Neural progenitor cell (in vitro differentiated cells): ENCODE measurements at regions not wholly inside any gene's neighbourhood (a gene's known extent, or its start where the extent isn't known, plus 50 kb on each side); places are given as distances from the start of the nearest gene placed in this dataset.

Experiments used
- DNase-seq: peaks from one replicate; pipeline ENCODE4 v3.0.0-alpha.2; 2016; ENCODE audit warnings: low spot score
- H2AFZ ChIP-seq: fragments of 200-600 bp; sonication (generic); replicated peaks from 2 replicates; pipeline ENCODE4 v1.6.1; 2016; ENCODE audit warnings: antibody characterized with exemption
- H3F3A ChIP-seq: fragments of 200-600 bp; sonication (generic); 2 replicates; pipeline ENCODE4 v1.6.1; 2016; ENCODE audit warnings: antibody characterized with exemption, low read depth
- H3K27ac ChIP-seq: fragments of 200-600 bp; sonication (generic); 2 replicates; pipeline ENCODE4 v1.5.1; 2016; ENCODE audit warnings: mild to moderate bottlenecking
- H3K27me3 ChIP-seq: fragments of 200-600 bp; sonication (generic); 2 replicates; pipeline ENCODE4 v1.6.1; 2016; ENCODE audit warnings: mild to moderate bottlenecking, moderate library complexity
- H3K36me3 ChIP-seq: fragments of 200-600 bp; sonication (generic); 2 replicates; pipeline ENCODE4 v1.5.1; 2016
- H3K4me1 ChIP-seq: fragments of 200-600 bp; sonication (generic); 2 replicates; pipeline ENCODE4 v1.6.1; 2016; ENCODE audit warnings: mixed run types
- H3K4me2 ChIP-seq: fragments of 200-600 bp; sonication (generic); 2 replicates; pipeline ENCODE4 v1.6.1; 2016
- H3K4me3 ChIP-seq: fragments of 200-600 bp; sonication (generic); 2 replicates; pipeline ENCODE4 v1.5.1; 2016
- H3K79me2 ChIP-seq: fragments of 200-600 bp; sonication (generic); 2 replicates; pipeline ENCODE4 v1.6.1; 2016; ENCODE audit warnings: low read depth
- H3K9ac ChIP-seq: fragments of 200-600 bp; sonication (generic); 2 replicates; pipeline ENCODE4 v1.6.1; 2016
- H3K9me3 ChIP-seq: fragments of 200-600 bp; sonication (generic); 2 replicates; pipeline ENCODE4 v1.5.1; 2016; ENCODE audit warnings: low read depth
- H4K20me1 ChIP-seq: fragments of 200-600 bp; sonication (generic); 2 replicates; pipeline ENCODE4 v1.6.1; 2016; ENCODE audit warnings: low read depth
- H3K27ac Mint-ChIP-seq: 3 replicates; pipeline ENCODE4 v1.8.0; 2021; ENCODE audit warnings: mixed read lengths
- H3K27me3 Mint-ChIP-seq: 2 replicates; pipeline ENCODE4 v1.8.0; 2022; ENCODE audit warnings: low read depth, mild to moderate bottlenecking, inconsistent platforms, moderate library complexity, mixed read lengths; ENCODE audit not compliant: insufficient read depth
- H3K36me3 Mint-ChIP-seq: 3 replicates; pipeline ENCODE4 v1.8.0; 2021; ENCODE audit warnings: mixed read lengths
- H3K4me1 Mint-ChIP-seq: 3 replicates; pipeline ENCODE4 v1.8.0; 2021; ENCODE audit warnings: mixed read lengths
- H3K4me3 Mint-ChIP-seq: 3 replicates; pipeline ENCODE4 v1.8.0; 2021; ENCODE audit warnings: mild to moderate bottlenecking, moderate library complexity, mixed read lengths
- H3K9me3 Mint-ChIP-seq: 3 replicates; pipeline ENCODE4 v1.8.0; 2020; ENCODE audit warnings: mixed read lengths
- EZH2 ChIP-seq: fragments of 200-600 bp; sonication (generic); IDR thresholded peaks from 2 replicates; pipeline ENCODE4 v1.6.1; 2017; ENCODE audit warnings: antibody characterized with exemption, mild to moderate bottlenecking, moderate library complexity
- EZH2phosphoT487 ChIP-seq: fragments of 200-600 bp; sonication (generic); IDR thresholded peaks from 2 replicates; pipeline ENCODE4 v1.6.1; 2017; ENCODE audit warnings: antibody characterized with exemption
- TF ChIP-seq, protein P1 (sequence below): fragments of 200-600 bp; sonication (generic); IDR thresholded peaks from 2 replicates; pipeline ENCODE4 v1.5.1; 2017; ENCODE audit warnings: antibody characterized with exemption, mild to moderate bottlenecking

DNA sequence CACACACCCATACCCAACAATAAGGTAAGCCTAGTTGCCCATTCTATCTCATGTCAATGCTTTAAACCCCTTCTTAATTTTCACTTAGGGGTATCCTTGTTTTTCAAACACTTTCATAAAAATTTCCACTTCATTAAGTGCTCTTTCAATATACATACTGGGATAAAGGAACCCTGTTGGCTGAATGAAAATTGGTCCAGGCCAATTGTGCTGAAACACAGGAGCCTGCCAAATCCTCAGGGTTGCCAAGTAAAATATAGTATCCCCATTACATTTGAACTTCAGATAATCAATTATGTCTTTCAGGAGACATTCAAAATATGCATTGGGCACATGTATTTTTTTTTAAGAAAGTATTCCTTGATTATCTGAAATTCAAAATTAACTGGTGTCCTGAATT is 1131.1 kb downstream of the SLITRK1 start:
- H3K36me3 Mint-ChIP-seq = no peaks in the 10 kb centered on the region
- no peaks in the 10 kb centered on the region for H3K27me3 Mint-ChIP-seq
- peaks cover 24% of the 10 kb centered on the region for H3K4me1 ChIP-seq
- H3K4me2 ChIP-seq = no peak overlapping the region
- no peaks in the 10 kb centered on the region for H3K36me3 ChIP-seq
- peaks cover 16% of the 10 kb centered on the region for H3K4me1 Mint-ChIP-seq
- no peaks in the 10 kb centered on the region for H3K9me3 ChIP-seq
- TF ChIP-seq EZH2 (no peak), EZH2phosphoT487 (no peak)
- TF ChIP-seq, protein P1, sequence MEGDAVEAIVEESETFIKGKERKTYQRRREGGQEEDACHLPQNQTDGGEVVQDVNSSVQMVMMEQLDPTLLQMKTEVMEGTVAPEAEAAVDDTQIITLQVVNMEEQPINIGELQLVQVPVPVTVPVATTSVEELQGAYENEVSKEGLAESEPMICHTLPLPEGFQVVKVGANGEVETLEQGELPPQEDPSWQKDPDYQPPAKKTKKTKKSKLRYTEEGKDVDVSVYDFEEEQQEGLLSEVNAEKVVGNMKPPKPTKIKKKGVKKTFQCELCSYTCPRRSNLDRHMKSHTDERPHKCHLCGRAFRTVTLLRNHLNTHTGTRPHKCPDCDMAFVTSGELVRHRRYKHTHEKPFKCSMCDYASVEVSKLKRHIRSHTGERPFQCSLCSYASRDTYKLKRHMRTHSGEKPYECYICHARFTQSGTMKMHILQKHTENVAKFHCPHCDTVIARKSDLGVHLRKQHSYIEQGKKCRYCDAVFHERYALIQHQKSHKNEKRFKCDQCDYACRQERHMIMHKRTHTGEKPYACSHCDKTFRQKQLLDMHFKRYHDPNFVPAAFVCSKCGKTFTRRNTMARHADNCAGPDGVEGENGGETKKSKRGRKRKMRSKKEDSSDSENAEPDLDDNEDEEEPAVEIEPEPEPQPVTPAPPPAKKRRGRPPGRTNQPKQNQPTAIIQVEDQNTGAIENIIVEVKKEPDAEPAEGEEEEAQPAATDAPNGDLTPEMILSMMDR = no peak
- no peaks in the 10 kb centered on the region for H3K79me2 ChIP-seq
- no peaks in the 10 kb centered on the region for H3K27me3 ChIP-seq
- no peak overlapping the region for H3K27ac Mint-ChIP-seq
- H3K4me3 ChIP-seq = no peak overlapping the region
- H3K4me3 Mint-ChIP-seq = no peak overlapping the region
- H4K20me1 ChIP-seq = no peaks in the 10 kb centered on the region
- H3K9ac ChIP-seq = no peak overlapping the region
- no peak for DNase-seq
- H3K27ac ChIP-seq = no peak overlapping the region
- H3F3A ChIP-seq = no peaks in the 10 kb centered on the region
- no peak overlapping the region for H2AFZ ChIP-seq
- no peaks in the 10 kb centered on the region for H3K9me3 Mint-ChIP-seq

DNA sequence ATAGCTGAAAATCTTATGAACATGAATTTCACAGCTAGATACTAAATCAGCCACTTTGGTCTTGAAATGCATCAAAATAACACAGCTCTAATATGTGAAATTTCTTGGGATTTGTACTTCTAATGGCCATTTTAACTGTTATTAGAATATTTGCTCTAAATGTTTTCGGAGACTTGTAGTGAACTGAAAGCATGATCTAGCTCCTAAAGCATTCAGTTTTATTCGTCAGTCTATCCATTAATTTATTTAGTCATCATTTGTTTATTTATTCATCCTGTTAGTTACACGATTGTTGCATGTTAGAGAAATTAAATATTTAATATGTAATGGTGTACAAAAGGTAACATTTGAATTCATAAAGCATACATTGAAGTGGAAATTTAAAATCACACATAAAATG is 1132.7 kb downstream of the SLITRK1 start:
- no peak overlapping the region for H3K4me2 ChIP-seq
- H3K27ac ChIP-seq = no peak overlapping the region
- H3F3A ChIP-seq = peaks cover 5% of the 10 kb centered on the region
- DNase-seq = no peak
- Mint-ChIP-seq H3K36me3 (no peaks in the 10 kb centered on the region), H3K4me3 (no peak overlapping the region), H3K27me3 (no peaks in the 10 kb centered on the region), H3K4me1 (peaks cover 16% of the 10 kb centered on the region), H3K9me3 (no peaks in the 10 kb centered on the region), H3K27ac (no peak overlapping the region)
- no peaks in the 10 kb centered on the region for H3K79me2 ChIP-seq
- H3K4me1 ChIP-seq = peaks cover 35% of the 10 kb centered on the region
- peak overlapping the region; percentile 13 for H2AFZ ChIP-seq
- no peak overlapping the region for H3K4me3 ChIP-seq
- H3K36me3 ChIP-seq = no peaks in the 10 kb centered on the region
- H3K9me3 ChIP-seq = no peaks in the 10 kb centered on the region
- no peak for TF ChIP-seq EZH2
- no peak for TF ChIP-seq EZH2phosphoT487
- TF ChIP-seq, protein P1 = no peak
- H3K27me3 ChIP-seq = no peaks in the 10 kb centered on the region
- H3K9ac ChIP-seq = no peak overlapping the region
- no peaks in the 10 kb centered on the region for H4K20me1 ChIP-seq

DNA sequence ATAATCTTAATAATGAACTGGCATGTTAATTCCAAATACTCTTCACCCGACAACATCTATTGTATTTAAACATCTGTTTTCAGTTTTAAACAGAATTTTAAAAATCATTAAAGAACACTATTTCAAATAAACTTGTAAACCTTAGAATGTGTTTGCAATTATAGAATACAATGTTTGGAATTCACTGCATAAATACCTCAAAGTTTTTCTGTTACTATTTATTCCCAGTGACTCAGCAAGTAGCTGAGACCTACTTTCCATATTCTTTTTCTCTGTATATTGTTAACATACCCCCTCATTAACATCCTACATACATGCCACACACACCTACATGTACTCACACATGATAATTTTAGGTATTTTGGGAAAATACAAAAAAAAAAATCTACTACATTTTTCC is 1134.3 kb downstream of the SLITRK1 start:
- H3K9ac ChIP-seq = no peak overlapping the region
- no peaks in the 10 kb centered on the region for H3K9me3 ChIP-seq
- H3K79me2 ChIP-seq = no peaks in the 10 kb centered on the region
- TF ChIP-seq EZH2 (no peak), EZH2phosphoT487 (no peak)
- TF ChIP-seq, protein P1 = no peak
- H3K4me1 ChIP-seq = peaks cover 35% of the 10 kb centered on the region
- H3K4me2 ChIP-seq = peak overlapping the region; percentile 65
- Mint-ChIP-seq H3K4me3 (no peak overlapping the region), H3K27ac (no peak overlapping the region), H3K36me3 (no peaks in the 10 kb centered on the region), H3K27me3 (no peaks in the 10 kb centered on the region), H3K9me3 (no peaks in the 10 kb centered on the region), H3K4me1 (peaks cover 16% of the 10 kb centered on the region)
- H4K20me1 ChIP-seq = no peaks in the 10 kb centered on the region
- H3K36me3 ChIP-seq = no peaks in the 10 kb centered on the region
- H2AFZ ChIP-seq = no peak overlapping the region
- no peak for DNase-seq
- H3K27ac ChIP-seq = peak overlapping the region; percentile 94
- H3K27me3 ChIP-seq = no peaks in the 10 kb centered on the region
- peaks cover 5% of the 10 kb centered on the region for H3F3A ChIP-seq
- H3K4me3 ChIP-seq = peak overlapping the region; percentile 17
